Activated T-helper 17 cell treated with anti-CD3 and anti-CD28 coated beads, Interleukin-2, amount 50 U/mL, for 72 hours (primary cell): ENCODE measurements at regions not wholly inside any gene's neighbourhood (a gene's known extent, or its start where the extent isn't known, plus 50 kb on each side); places are given as distances from the start of the nearest gene placed in this dataset.

Experiments used
- ATAC-seq: fragments of 150-1000 bp; cut with Tn5 transposase; replicated peaks from 2 replicates; pipeline ENCODE4 v1.10.0; 2021; ENCODE audit warnings: mild to moderate bottlenecking, moderate library complexity
- H3K27ac Mint-ChIP-seq: one replicate; pipeline ENCODE4 v1.8.0; 2022; ENCODE audit warnings: mixed read lengths
- H3K27me3 Mint-ChIP-seq: one replicate; pipeline ENCODE4 v1.8.0; 2022; ENCODE audit warnings: mixed read lengths
- H3K36me3 Mint-ChIP-seq: one replicate; pipeline ENCODE4 v1.8.0; 2022; ENCODE audit warnings: low read depth, mild to moderate bottlenecking, mixed read lengths
- H3K4me1 Mint-ChIP-seq: one replicate; pipeline ENCODE4 v1.8.0; 2022; ENCODE audit warnings: mixed read lengths
- H3K4me3 Mint-ChIP-seq: one replicate; pipeline ENCODE4 v1.8.0; 2022; ENCODE audit warnings: mild to moderate bottlenecking, mixed read lengths
- H3K9me3 Mint-ChIP-seq: one replicate; pipeline ENCODE4 v1.8.0; 2022; ENCODE audit warnings: mixed read lengths

- peaks cover 40% of the 10 kb centered on the region for H3K4me1 Mint-ChIP-seq
- H3K27ac Mint-ChIP-seq, result peak overlapping the region; percentile 79
- H3K27me3 Mint-ChIP-seq, result no peaks in the 10 kb centered on the region
- ATAC-seq, result peak; percentile 66
- no peaks in the 10 kb centered on the region for H3K36me3 Mint-ChIP-seq
- no peaks in the 10 kb centered on the region for H3K9me3 Mint-ChIP-seq
- H3K4me3 Mint-ChIP-seq, result peak overlapping the region; percentile 67
Observed at GRCh38 chr15:70504299-70504951, 258.9 kb downstream of the UACA start.

- peak overlapping the region; percentile 67 for H3K4me3 Mint-ChIP-seq
- no peaks in the 10 kb centered on the region for H3K9me3 Mint-ChIP-seq
- H3K27ac Mint-ChIP-seq, result peak overlapping the region; percentile 79
- H3K4me1 Mint-ChIP-seq, result peaks cover 35% of the 10 kb centered on the region
- H3K36me3 Mint-ChIP-seq, result no peaks in the 10 kb centered on the region
- no peak for ATAC-seq
- no peaks in the 10 kb centered on the region for H3K27me3 Mint-ChIP-seq
Observed at GRCh38 chr15:70503798-70504298, 259.5 kb downstream of the UACA start.

GRCh38 chr15:70503073-70503745, 260.1 kb downstream of the UACA start:
- H3K27me3 Mint-ChIP-seq, result no peaks in the 10 kb centered on the region
- H3K27ac Mint-ChIP-seq, result peak overlapping the region; percentile 79
- H3K4me3 Mint-ChIP-seq, result peak overlapping the region; percentile 67

GRCh38 chr15:70502529-70502928, 260.8 kb downstream of the UACA start:
- H3K4me3 Mint-ChIP-seq, result peak overlapping the region; percentile 67
- H3K9me3 Mint-ChIP-seq, result no peaks in the 10 kb centered on the region
- peaks cover 27% of the 10 kb centered on the region for H3K4me1 Mint-ChIP-seq
- peak overlapping the region; percentile 79 for H3K27ac Mint-ChIP-seq
- no peaks in the 10 kb centered on the region for H3K27me3 Mint-ChIP-seq
- H3K36me3 Mint-ChIP-seq, result no peaks in the 10 kb centered on the region
- ATAC-seq, result no peak

More at GRCh38 chr15:70503073-70503745, 260.1 kb downstream of the UACA start:
- Mint-ChIP-seq H3K4me1 (peaks cover 28% of the 10 kb centered on the region), H3K9me3 (no peaks in the 10 kb centered on the region), H3K36me3 (no peaks in the 10 kb centered on the region)
- ATAC-seq, result peak; percentile 33

GRCh38 chr15:70501849-70502248, 261.5 kb downstream of the UACA start:
- Mint-ChIP-seq H3K27me3 (peaks cover under 1% of the 10 kb centered on the region), H3K27ac (no peak overlapping the region)

GRCh38 chr15:70501121-70501727, 262.1 kb downstream of the UACA start:
- H3K36me3 Mint-ChIP-seq, result no peaks in the 10 kb centered on the region
- no peaks in the 10 kb centered on the region for H3K9me3 Mint-ChIP-seq
- H3K27ac Mint-ChIP-seq, result no peak overlapping the region
- peaks cover 4% of the 10 kb centered on the region for H3K27me3 Mint-ChIP-seq
- H3K4me3 Mint-ChIP-seq, result no peak overlapping the region
- H3K4me1 Mint-ChIP-seq, result peaks cover 27% of the 10 kb centered on the region
- ATAC-seq, result no peak

More at GRCh38 chr15:70501849-70502248, 261.5 kb downstream of the UACA start:
- Mint-ChIP-seq H3K4me1 (peaks cover 27% of the 10 kb centered on the region), H3K4me3 (no peak overlapping the region), H3K9me3 (no peaks in the 10 kb centered on the region), H3K36me3 (no peaks in the 10 kb centered on the region)
- no peak for ATAC-seq

- H3K9me3 Mint-ChIP-seq, result no peaks in the 10 kb centered on the region
- H3K27ac Mint-ChIP-seq, result no peak overlapping the region
- H3K4me1 Mint-ChIP-seq, result peaks cover 24% of the 10 kb centered on the region
- H3K27me3 Mint-ChIP-seq, result peaks cover 7% of the 10 kb centered on the region
- no peaks in the 10 kb centered on the region for H3K36me3 Mint-ChIP-seq
- no peak overlapping the region for H3K4me3 Mint-ChIP-seq
- ATAC-seq, result no peak
Observed at GRCh38 chr15:70499791-70500190, 263.6 kb downstream of the UACA start.

GRCh38 chr15:70498096-70498626, 265.2 kb downstream of the UACA start:
- H3K27ac Mint-ChIP-seq, result no peak overlapping the region
- no peak for ATAC-seq
- H3K4me1 Mint-ChIP-seq, result peaks cover 28% of the 10 kb centered on the region
- H3K27me3 Mint-ChIP-seq, result peaks cover 8% of the 10 kb centered on the region
- H3K9me3 Mint-ChIP-seq, result no peaks in the 10 kb centered on the region
- no peaks in the 10 kb centered on the region for H3K36me3 Mint-ChIP-seq
- H3K4me3 Mint-ChIP-seq, result no peak overlapping the region

- peaks cover 28% of the 10 kb centered on the region for H3K4me1 Mint-ChIP-seq
- peaks cover 8% of the 10 kb centered on the region for H3K27me3 Mint-ChIP-seq
Observed at GRCh38 chr15:70497661-70498060, 265.7 kb downstream of the UACA start.

GRCh38 chr15:70495991-70496599, 267.3 kb downstream of the UACA start:
- no peak overlapping the region for H3K27ac Mint-ChIP-seq

More at GRCh38 chr15:70497661-70498060, 265.7 kb downstream of the UACA start:
- no peak for ATAC-seq
- Mint-ChIP-seq H3K36me3 (peaks cover 4% of the 10 kb centered on the region), H3K27ac (no peak overlapping the region), H3K9me3 (no peaks in the 10 kb centered on the region), H3K4me3 (no peak overlapping the region)

GRCh38 chr15:70494852-70495571, 268.3 kb downstream of the UACA start:
- peak; percentile 47 for ATAC-seq
- peaks cover 11% of the 10 kb centered on the region for H3K36me3 Mint-ChIP-seq
- peaks cover 9% of the 10 kb centered on the region for H3K27me3 Mint-ChIP-seq
- H3K4me3 Mint-ChIP-seq, result peak overlapping the region; percentile 74
- no peaks in the 10 kb centered on the region for H3K9me3 Mint-ChIP-seq
- H3K27ac Mint-ChIP-seq, result peak overlapping the region; percentile 76
- H3K4me1 Mint-ChIP-seq, result peaks cover 45% of the 10 kb centered on the region

More at GRCh38 chr15:70495991-70496599, 267.3 kb downstream of the UACA start:
- Mint-ChIP-seq H3K9me3 (no peaks in the 10 kb centered on the region), H3K4me1 (peaks cover 38% of the 10 kb centered on the region), H3K27me3 (peaks cover 8% of the 10 kb centered on the region), H3K36me3 (peaks cover 11% of the 10 kb centered on the region), H3K4me3 (no peak overlapping the region)
- ATAC-seq, result no peak

- peaks cover 12% of the 10 kb centered on the region for H3K27me3 Mint-ChIP-seq
- H3K27ac Mint-ChIP-seq, result peak overlapping the region; percentile 76
- ATAC-seq, result no peak
- H3K36me3 Mint-ChIP-seq, result peaks cover 11% of the 10 kb centered on the region
- H3K4me3 Mint-ChIP-seq, result peak overlapping the region; percentile 74
- no peaks in the 10 kb centered on the region for H3K9me3 Mint-ChIP-seq
- H3K4me1 Mint-ChIP-seq, result peaks cover 45% of the 10 kb centered on the region
Observed at GRCh38 chr15:70494517-70494851, 268.9 kb downstream of the UACA start.

GRCh38 chr15:70493787-70494516, 269.4 kb downstream of the UACA start:
- H3K4me1 Mint-ChIP-seq, result peaks cover 45% of the 10 kb centered on the region
- peak overlapping the region; percentile 96 for H3K27ac Mint-ChIP-seq
- peaks cover 13% of the 10 kb centered on the region for H3K27me3 Mint-ChIP-seq
- peaks cover 11% of the 10 kb centered on the region for H3K36me3 Mint-ChIP-seq
- H3K4me3 Mint-ChIP-seq, result peak overlapping the region; percentile 74
- ATAC-seq, result no peak
- H3K9me3 Mint-ChIP-seq, result no peaks in the 10 kb centered on the region
